Body of pancreas (tissue), 4 donors: ENCODE measurements at regions not wholly inside any gene's neighbourhood (a gene's known extent, or its start where the extent isn't known, plus 50 kb on each side); places are given as distances from the start of the nearest gene placed in this dataset.
"Not testable (repeated sequence)": the region's sequence is repeated elsewhere in the genome, so short reads cannot be mapped to it uniquely, and the experiment has no call there.

Experiments used
- CTCF ChIP-seq, 7 experiments: fragments of 450-650 bp in 4 of 7; fragments of 200-600 bp in 3 of 7; sonication (generic) in 3 of 7; IDR thresholded peaks; one replicate each; pipeline ENCODE4 v1.5.1; 2016 to 2019; ENCODE audit warnings: antibody characterized with exemption in 7 of 7
- POLR2A ChIP-seq, 3 donors: fragments of 450-650 bp; IDR thresholded peaks; one replicate each; pipeline ENCODE4 v1.6.1; 2016; ENCODE audit warnings: antibody characterized with exemption in 3 of 3, mild to moderate bottlenecking in 2 of 3

- not testable (repeated sequence) for TF ChIP-seq POLR2A, CTCF (IDR thresholded peaks at IDR 0.05)
These were observed 110.6 kb upstream of the CCZ1B start for GRCh38 chr7:6936626-6937025.
